GM18502 (cell line): ENCODE measurements at regions not wholly inside any gene's neighbourhood (a gene's known extent, or its start where the extent isn't known, plus 50 kb on each side); places are given as distances from the start of the nearest gene placed in this dataset.
"Not testable (repeated sequence)": the region's sequence is repeated elsewhere in the genome, so short reads cannot be mapped to it uniquely, and the experiment has no call there.

ENCODE experiments used
- ATAC-seq: cut with Tn5 transposase; IDR thresholded peaks from one replicate; pipeline ENCODE4 v1.9.1; 2021; ENCODE audit warnings: mild to moderate bottlenecking; ENCODE audit not compliant: unreplicated experiment, poor library complexity

- no peak for ATAC-seq
Observed at GRCh38 chr17:14746822-14747602, 446.1 kb downstream of the HS3ST3B1 start.

- ATAC-seq: no peak
Observed at GRCh38 chr17:14745541-14745940, 444.7 kb downstream of the HS3ST3B1 start.

GRCh38 chr17:14744761-14745473 is 444.0 kb downstream of the HS3ST3B1 start:
- peak; percentile 57 for ATAC-seq

GRCh38 chr17:14741491-14741890 is 440.6 kb downstream of the HS3ST3B1 start:
- ATAC-seq: no peak

- no peak for ATAC-seq
Observed at GRCh38 chr17:14739656-14740431, 439.0 kb downstream of the HS3ST3B1 start.

- no peak for ATAC-seq
Observed at GRCh38 chr17:14738652-14738988, 437.7 kb downstream of the HS3ST3B1 start.

GRCh38 chr17:14737984-14738651 is 437.2 kb downstream of the HS3ST3B1 start:
- ATAC-seq: peak; percentile 89

GRCh38 chr17:14736631-14737030 is 435.8 kb downstream of the HS3ST3B1 start:
- no peak for ATAC-seq

GRCh38 chr17:14733376-14733775 is 432.5 kb downstream of the HS3ST3B1 start:
- no peak for ATAC-seq

GRCh38 chr17:14732211-14732610 is 431.3 kb downstream of the HS3ST3B1 start:
- ATAC-seq: no peak

- ATAC-seq: no peak
Observed at GRCh38 chr17:14731591-14731990, 430.7 kb downstream of the HS3ST3B1 start.

- ATAC-seq: no peak
Observed at GRCh38 chr17:14730821-14731220, 429.9 kb downstream of the HS3ST3B1 start.

- no peak for ATAC-seq
Observed at GRCh38 chr17:14725729-14726128, 424.8 kb downstream of the HS3ST3B1 start.

- ATAC-seq: no peak
Observed at GRCh38 chr17:14724770-14725169, 423.9 kb downstream of the HS3ST3B1 start.

GRCh38 chr17:14723349-14723748 is 422.5 kb downstream of the HS3ST3B1 start:
- not testable (repeated sequence) for ATAC-seq

- ATAC-seq: no peak
Observed at GRCh38 chr17:14719942-14720341, 419.1 kb downstream of the HS3ST3B1 start.

- ATAC-seq: no peak
Observed at GRCh38 chr17:14717859-14718258, 417.0 kb downstream of the HS3ST3B1 start.

- no peak for ATAC-seq
Observed at GRCh38 chr17:14715561-14715960, 414.7 kb downstream of the HS3ST3B1 start.

- no peak for ATAC-seq
Observed at GRCh38 chr17:14712611-14713021, 411.7 kb downstream of the HS3ST3B1 start.

GRCh38 chr17:14704121-14704520 is 403.2 kb downstream of the HS3ST3B1 start:
- no peak for ATAC-seq
